Germinal center (tissue), 1 donor: ENCODE measurements at regions not wholly inside any gene's neighbourhood (a gene's known extent, or its start where the extent isn't known, plus 50 kb on each side); places are given as distances from the start of the nearest gene placed in this dataset.

Experiments used
- DNase-seq: peaks from one replicate; pipeline ENCODE4 v3.0.0; 2012; ENCODE audit warnings: mixed read lengths, low spot score

GRCh38 chr1:204736836-204737235 is 51.3 kb upstream of the LRRN2 start:
- DNase-seq, result no peak

- no peak for DNase-seq
Measured at GRCh38 chr1:204738506-204738905, 53.0 kb upstream of the LRRN2 start.

GRCh38 chr1:204740354-204740753 is 54.8 kb upstream of the LRRN2 start:
- DNase-seq, result no peak

- DNase-seq, result no peak
Measured at GRCh38 chr1:204741440-204741839, 55.9 kb upstream of the LRRN2 start.

GRCh38 chr1:204742676-204743251 is 57.2 kb upstream of the LRRN2 start:
- no peak for DNase-seq

GRCh38 chr1:204744107-204744779 is 58.7 kb upstream of the LRRN2 start:
- DNase-seq, result no peak

- peak; percentile 46 for DNase-seq
Measured at GRCh38 chr1:204746838-204747442, 61.4 kb upstream of the LRRN2 start.

GRCh38 chr1:204751480-204751879 is 65.9 kb upstream of the LRRN2 start:
- no peak for DNase-seq

- no peak for DNase-seq
Measured at GRCh38 chr1:204751883-204752687, 66.5 kb upstream of the LRRN2 start.

GRCh38 chr1:204752688-204753040 is 67.1 kb upstream of the LRRN2 start:
- no peak for DNase-seq

- DNase-seq, result no peak
Measured at GRCh38 chr1:204754821-204755220, 69.3 kb upstream of the LRRN2 start.

- no peak for DNase-seq
Measured at GRCh38 chr1:204756349-204756748, 70.8 kb upstream of the LRRN2 start.

GRCh38 chr1:204756811-204757210 is 71.3 kb upstream of the LRRN2 start:
- DNase-seq, result no peak

GRCh38 chr1:204758601-204759000 is 73.1 kb upstream of the LRRN2 start:
- no peak for DNase-seq

GRCh38 chr1:204760350-204760749 is 74.8 kb upstream of the LRRN2 start:
- no peak for DNase-seq

GRCh38 chr1:204760757-204761156 is 75.2 kb upstream of the LRRN2 start:
- DNase-seq, result no peak

GRCh38 chr1:204763773-204764427 is 78.4 kb upstream of the LRRN2 start:
- DNase-seq, result peak; percentile 76

GRCh38 chr1:204769997-204770396 is 84.5 kb upstream of the LRRN2 start:
- DNase-seq, result no peak

GRCh38 chr1:204771358-204771757 is 85.8 kb upstream of the LRRN2 start:
- DNase-seq, result no peak

GRCh38 chr1:204773246-204773645 is 87.7 kb upstream of the LRRN2 start:
- no peak for DNase-seq

- no peak for DNase-seq
Measured at GRCh38 chr1:204775546-204775945, 90.0 kb upstream of the LRRN2 start.

GRCh38 chr1:204777591-204777990 is 92.1 kb upstream of the LRRN2 start:
- DNase-seq, result no peak
